Stomach (tissue), 8 donors: ENCODE measurements at regions not wholly inside any gene's neighbourhood (a gene's known extent, or its start where the extent isn't known, plus 50 kb on each side); places are given as distances from the start of the nearest gene placed in this dataset.

Experiments used
- DNase-seq, 2 donors: peaks; one replicate each; pipeline versions ENCODE4 v3.0.0 to v3.0.0-alpha.2; 2013 to 2019
- H3K27ac ChIP-seq, 5 donors: fragments of 200-600 bp in 4 of 5; sonication (generic) in 4 of 5; one replicate each; pipeline ENCODE4 v1.5.1; 2013 to 2019; ENCODE audit warnings: mild to moderate bottlenecking in 1 of 5, moderate library complexity in 1 of 5
- H3K27me3 ChIP-seq, 3 donors: fragments of 200-600 bp; sonication (generic); one replicate each; pipeline ENCODE4 v1.5.1; 2017 to 2019; ENCODE audit warnings: mixed run types in 1 of 3
- H3K36me3 ChIP-seq, 4 donors: fragments of 200-600 bp; sonication (generic); 1 replicate in 3 of 4; 2 replicates in 1 of 4; pipeline ENCODE4 v1.5.1; 2016 to 2019
- H3K4me1 ChIP-seq, 4 donors: fragments of 200-600 bp; sonication (generic); one replicate each; pipeline ENCODE4 v1.5.1; 2016 to 2019
- H3K4me3 ChIP-seq, 4 donors: fragments of 200-600 bp; sonication (generic) in 3 of 4; one replicate each; pipeline ENCODE4 v1.5.1; 2016 to 2019; ENCODE audit warnings: mild to moderate bottlenecking in 1 of 4
- H3K9me3 ChIP-seq, 4 donors: fragments of 200-600 bp; sonication (generic); one replicate each; pipeline ENCODE4 v1.5.1; 2016 to 2019
- CTCF ChIP-seq, 7 experiments: fragments of 450-650 bp in 4 of 7; fragments of 200-600 bp in 3 of 7; sonication (generic) in 3 of 7; IDR thresholded peaks; one replicate each; pipeline ENCODE4 v1.5.1; 2016 to 2019; ENCODE audit warnings: antibody characterized with exemption in 7 of 7, control low read depth in 2 of 7, mild to moderate bottlenecking in 1 of 7
- EP300 ChIP-seq: sonication (generic); formaldehyde crosslinking; IDR thresholded peaks from one replicate; pipeline ENCODE4 v1.6.1; 2017; ENCODE audit warnings: antibody characterized with exemption
- POLR2A ChIP-seq, 4 donors: fragments of 450-650 bp; IDR thresholded peaks; one replicate each; pipeline ENCODE4 v1.6.1; 2016; ENCODE audit warnings: antibody characterized with exemption in 4 of 4, control low read depth in 2 of 4, mild to moderate bottlenecking in 1 of 4, moderate library complexity in 1 of 4
- POLR2AphosphoS5 ChIP-seq, 3 donors: sonication (generic); formaldehyde crosslinking; IDR thresholded peaks; one replicate each; pipeline ENCODE4 v1.6.1; 2016; ENCODE audit warnings: antibody characterized with exemption in 3 of 3
- WGBS, 5 donors: extraction: QIAGEN DNeasy Blood & Tissue Kit in 3 of 5; methylation state at CpG; one replicate each; pipeline versions ENCODE4 v1.1.5 to v1.1.7; 2013 to 2018; 5-methylcytosine and 5-hydroxymethylcytosine counted together
- intact Hi-C: fragments of 100-400 bp; cut with DNase I; formaldehyde crosslinking; loops from one replicate; pipeline ENCODE4 v1.15.1; 2023; ENCODE audit warnings: low total_unique reads
- donor health status: healthy with polysubstance abuse.
- donor health status: Bipolar disorder and iron deficiency.
- donor health status: healthy.

- Histone ChIP-seq H3K27me3 (no peaks in the 10 kb centered on the region), H3K36me3 (no peaks in the 10 kb centered on the region), H3K27ac (no peak overlapping the region), H3K9me3 (no peaks in the 10 kb centered on the region), H3K4me3 (no peak overlapping the region), H3K4me1 (no peaks in the 10 kb centered on the region)
- no peak for TF ChIP-seq CTCF (IDR thresholded peaks at IDR 0.05)
- intact Hi-C loops, result no loop called here
- WGBS, 5 donors, result 77 to 86% (median 78%) methylated on average over 3 of the region's 3 CpGs
- DNase-seq, result no peak
These were observed 413.6 kb upstream of the KCNH7 start for GRCh38 chr2:163252199-163252598.

- Histone ChIP-seq H3K4me3 (no peak overlapping the region), H3K27ac (no peak overlapping the region), H3K27me3 (no peaks in the 10 kb centered on the region), H3K4me1 (no peaks in the 10 kb centered on the region), H3K36me3 (no peaks in the 10 kb centered on the region), H3K9me3 (no peaks in the 10 kb centered on the region)
- no peak for DNase-seq
- intact Hi-C loops, result no loop called here
- WGBS, 5 donors, result 53 to 64% (median 54%) methylated on average over 5 of the region's 5 CpGs
- TF ChIP-seq CTCF (IDR thresholded peaks at IDR 0.05) (no peak), POLR2A (IDR thresholded peaks at IDR 0.05) (no peak), EP300 (no peak), POLR2AphosphoS5 (IDR thresholded peaks at IDR 0.05) (no peak)
These were observed 410.0 kb upstream of the KCNH7 start for GRCh38 chr2:163248376-163249253.

- WGBS, 5 donors, result 47 to 70% (median 53%) methylated on average over 2 of the region's 2 CpGs
- no peak for DNase-seq
- no peaks in the 10 kb centered on the region for H3K9me3 ChIP-seq
- intact Hi-C loops, result no loop called here
- no peaks in the 10 kb centered on the region for H3K36me3 ChIP-seq
- no peaks in the 10 kb centered on the region for H3K4me1 ChIP-seq
- no peaks in the 10 kb centered on the region for H3K27me3 ChIP-seq
- no peak overlapping the region for H3K4me3 ChIP-seq
- TF ChIP-seq POLR2A (IDR thresholded peaks at IDR 0.05), result no peak
- TF ChIP-seq CTCF (IDR thresholded peaks at IDR 0.05), result no peak
- no peak for TF ChIP-seq POLR2AphosphoS5 (IDR thresholded peaks at IDR 0.05)
- TF ChIP-seq EP300, result no peak
- no peak overlapping the region for H3K27ac ChIP-seq
These were observed 409.3 kb upstream of the KCNH7 start for GRCh38 chr2:163247847-163248220.

GRCh38 chr2:163247156-163247846, 408.7 kb upstream of the KCNH7 start:
- no peaks in the 10 kb centered on the region for H3K9me3 ChIP-seq
- TF ChIP-seq POLR2AphosphoS5 (IDR thresholded peaks at IDR 0.05), result no peak
- TF ChIP-seq CTCF (IDR thresholded peaks at IDR 0.05), result no peak
- no peak for TF ChIP-seq POLR2A (IDR thresholded peaks at IDR 0.05)
- TF ChIP-seq EP300, result no peak
- no peak overlapping the region for H3K4me3 ChIP-seq
- H3K27ac ChIP-seq, result no peak overlapping the region
- no peaks in the 10 kb centered on the region for H3K4me1 ChIP-seq
- WGBS, 5 donors, result 52 to 58% (median 55%) methylated on average over 6 of the region's 6 CpGs
- DNase-seq, result no peak
- no peaks in the 10 kb centered on the region for H3K36me3 ChIP-seq
- no peaks in the 10 kb centered on the region for H3K27me3 ChIP-seq
- intact Hi-C loops, result no loop called here
